Progenitor cell of endocrine pancreas (in vitro differentiated cells): ENCODE measurements at regions not wholly inside any gene's neighbourhood (a gene's known extent, or its start where the extent isn't known, plus 50 kb on each side); places are given as distances from the start of the nearest gene placed in this dataset.
A peak's percentile ranks its signal among the peaks of the same experiment; 100 is the strongest.

ENCODE experiments used
- DNase-seq: peaks from one replicate; pipeline ENCODE4 v3.0.0; 2021; ENCODE audit warnings: low spot score; ENCODE audit not compliant: unreplicated experiment
- H3K27ac Mint-ChIP-seq: 2 replicates; pipeline ENCODE4 v1.8.0; 2021; ENCODE audit warnings: mild to moderate bottlenecking, moderate library complexity, mixed read lengths
- H3K27me3 Mint-ChIP-seq: 2 replicates; pipeline ENCODE4 v1.8.0; 2021; ENCODE audit warnings: mixed read lengths
- H3K36me3 Mint-ChIP-seq: 2 replicates; pipeline ENCODE4 v1.8.0; 2022; ENCODE audit warnings: mixed read lengths; ENCODE audit not compliant: insufficient read depth
- H3K4me1 Mint-ChIP-seq: 2 replicates; pipeline ENCODE4 v1.8.0; 2021; ENCODE audit warnings: low read depth, mixed read lengths
- H3K4me3 Mint-ChIP-seq: 2 replicates; pipeline ENCODE4 v1.8.0; 2021; ENCODE audit warnings: low read depth, mild to moderate bottlenecking, moderate library complexity, mixed read lengths
- H3K9me3 Mint-ChIP-seq: 2 replicates; pipeline ENCODE4 v1.8.0; 2021; ENCODE audit warnings: low read depth, mixed read lengths
- TF ChIP-seq, protein P1 (sequence below): fragments of 200-600 bp; sonication (generic); IDR thresholded peaks from one replicate; pipeline ENCODE4 v1.5.0; 2021; ENCODE audit warnings: antibody characterized with exemption, mild to moderate bottlenecking; ENCODE audit not compliant: unreplicated experiment

DNA sequence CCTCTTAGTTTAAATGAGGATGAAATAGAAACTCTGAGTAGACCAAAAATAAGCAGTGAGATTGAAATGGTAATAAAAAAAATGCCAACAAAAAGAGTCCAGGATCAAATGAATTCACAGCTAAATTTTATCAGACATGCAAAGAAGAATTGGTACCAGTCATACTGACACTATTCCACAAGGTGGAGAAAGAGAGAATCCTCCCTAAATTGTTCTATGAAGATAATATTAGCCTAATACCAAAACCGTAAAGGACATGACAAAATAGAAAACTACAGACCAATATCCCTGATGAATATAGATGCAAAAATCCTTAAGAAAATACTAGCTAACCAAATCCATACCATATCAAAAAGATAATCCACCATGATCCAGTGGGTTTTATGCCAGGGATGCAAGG lies 169.8 kb upstream of the CHORDC1 start:
- DNase-seq: no peak
- TF ChIP-seq, protein P1, sequence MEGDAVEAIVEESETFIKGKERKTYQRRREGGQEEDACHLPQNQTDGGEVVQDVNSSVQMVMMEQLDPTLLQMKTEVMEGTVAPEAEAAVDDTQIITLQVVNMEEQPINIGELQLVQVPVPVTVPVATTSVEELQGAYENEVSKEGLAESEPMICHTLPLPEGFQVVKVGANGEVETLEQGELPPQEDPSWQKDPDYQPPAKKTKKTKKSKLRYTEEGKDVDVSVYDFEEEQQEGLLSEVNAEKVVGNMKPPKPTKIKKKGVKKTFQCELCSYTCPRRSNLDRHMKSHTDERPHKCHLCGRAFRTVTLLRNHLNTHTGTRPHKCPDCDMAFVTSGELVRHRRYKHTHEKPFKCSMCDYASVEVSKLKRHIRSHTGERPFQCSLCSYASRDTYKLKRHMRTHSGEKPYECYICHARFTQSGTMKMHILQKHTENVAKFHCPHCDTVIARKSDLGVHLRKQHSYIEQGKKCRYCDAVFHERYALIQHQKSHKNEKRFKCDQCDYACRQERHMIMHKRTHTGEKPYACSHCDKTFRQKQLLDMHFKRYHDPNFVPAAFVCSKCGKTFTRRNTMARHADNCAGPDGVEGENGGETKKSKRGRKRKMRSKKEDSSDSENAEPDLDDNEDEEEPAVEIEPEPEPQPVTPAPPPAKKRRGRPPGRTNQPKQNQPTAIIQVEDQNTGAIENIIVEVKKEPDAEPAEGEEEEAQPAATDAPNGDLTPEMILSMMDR: no peak
- no peak overlapping the region for H3K4me3 Mint-ChIP-seq
- H3K4me1 Mint-ChIP-seq: no peaks in the 10 kb centered on the region
- H3K27me3 Mint-ChIP-seq: no peaks in the 10 kb centered on the region
- H3K36me3 Mint-ChIP-seq: no peaks in the 10 kb centered on the region
- no peaks in the 10 kb centered on the region for H3K9me3 Mint-ChIP-seq
- H3K27ac Mint-ChIP-seq: no peak overlapping the region

DNA sequence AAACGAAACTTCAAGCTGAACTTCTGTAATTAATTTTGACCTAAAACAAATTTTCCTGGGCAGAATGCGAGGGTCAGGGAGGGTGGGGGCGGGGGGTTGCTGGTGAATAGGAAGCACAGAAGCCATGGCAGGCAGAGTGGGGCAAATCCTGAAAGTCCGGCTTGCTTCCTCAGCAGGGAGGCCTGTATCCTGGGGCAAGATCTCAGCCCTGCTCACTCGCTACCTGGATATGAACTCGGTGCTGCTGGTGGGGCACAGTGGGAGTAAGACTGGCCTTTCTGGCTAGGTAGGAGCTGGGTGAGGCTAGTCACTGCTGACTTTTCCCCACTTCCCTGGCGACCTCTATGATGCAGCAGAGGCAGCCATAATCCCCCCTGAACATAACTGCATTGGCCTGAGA lies 168.9 kb upstream of the CHORDC1 start:
- TF ChIP-seq, protein P1: no peak
- H3K27me3 Mint-ChIP-seq: no peaks in the 10 kb centered on the region
- H3K4me3 Mint-ChIP-seq: no peak overlapping the region
- H3K27ac Mint-ChIP-seq: no peak overlapping the region
- DNase-seq: no peak
- H3K4me1 Mint-ChIP-seq: no peaks in the 10 kb centered on the region
- no peaks in the 10 kb centered on the region for H3K36me3 Mint-ChIP-seq
- H3K9me3 Mint-ChIP-seq: no peaks in the 10 kb centered on the region

DNA sequence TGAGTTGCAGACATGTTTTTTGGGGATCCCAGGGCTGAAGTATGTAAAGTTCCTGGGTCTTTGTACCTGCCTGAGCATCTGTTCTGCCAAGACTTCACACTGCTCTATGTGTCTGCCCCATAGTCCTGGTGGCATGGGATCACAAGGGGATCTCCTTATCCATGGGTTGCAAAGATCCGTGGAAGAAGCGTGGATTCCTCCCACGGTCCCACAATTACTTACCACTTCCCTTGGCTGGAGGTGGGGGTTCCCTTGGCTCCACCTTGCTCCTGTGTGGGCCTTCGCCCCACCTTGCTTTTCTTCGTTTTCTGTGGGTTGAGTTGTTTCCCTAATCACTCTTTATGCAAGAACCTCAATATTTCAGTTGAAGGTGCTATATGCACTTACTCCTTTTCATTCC lies 157.4 kb upstream of the CHORDC1 start:
- no peak for DNase-seq
- Mint-ChIP-seq H3K4me3 (no peak overlapping the region), H3K9me3 (no peaks in the 10 kb centered on the region), H3K27ac (no peak overlapping the region), H3K36me3 (no peaks in the 10 kb centered on the region), H3K4me1 (no peaks in the 10 kb centered on the region), H3K27me3 (no peaks in the 10 kb centered on the region)
- TF ChIP-seq, protein P1: no peak

DNA sequence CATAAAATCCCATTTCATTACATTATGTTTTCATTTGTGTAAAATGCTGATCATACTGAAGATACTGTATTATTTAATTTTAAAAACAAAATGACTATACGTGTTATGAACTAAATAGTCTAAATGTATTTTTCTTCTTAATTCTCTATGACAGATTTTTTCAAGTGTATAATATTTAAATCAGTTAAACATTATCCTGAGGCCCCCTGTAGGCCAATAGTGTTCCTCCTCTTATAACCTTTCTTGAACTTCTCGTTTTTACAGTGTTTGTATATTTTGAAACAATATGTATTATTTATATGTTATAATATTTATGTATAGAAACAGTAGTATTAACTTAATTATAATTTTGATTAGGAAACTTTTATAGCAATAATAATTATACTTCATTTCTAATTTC lies 151.1 kb upstream of the CHORDC1 start:
- Mint-ChIP-seq H3K9me3 (no peaks in the 10 kb centered on the region), H3K27me3 (no peaks in the 10 kb centered on the region)
- TF ChIP-seq, protein P1: peak; percentile 22

DNA sequence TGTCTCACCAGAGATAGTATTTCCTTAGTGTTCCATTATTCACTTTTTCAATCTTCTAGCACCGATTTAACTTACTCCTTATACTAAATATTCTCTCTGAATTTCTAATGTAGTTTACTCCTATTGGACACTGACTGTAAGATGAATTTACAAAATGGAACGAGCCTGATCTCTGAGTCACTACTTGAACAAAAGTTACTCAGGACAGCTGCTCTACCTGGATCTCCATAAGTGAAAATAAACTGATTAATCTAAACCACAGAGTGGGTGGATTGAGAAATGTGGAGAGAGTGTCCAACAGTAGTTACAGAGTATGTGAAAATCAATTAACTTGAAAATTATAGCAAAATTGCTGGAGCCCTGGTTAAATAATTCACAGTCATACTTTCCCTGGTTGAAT lies 141.7 kb upstream of the CHORDC1 start:
- no peak overlapping the region for H3K27ac Mint-ChIP-seq

More for the DNA sequence above, 151.1 kb upstream of the CHORDC1 start:
- Mint-ChIP-seq H3K4me3 (no peak overlapping the region), H3K27ac (no peak overlapping the region), H3K4me1 (no peaks in the 10 kb centered on the region), H3K36me3 (no peaks in the 10 kb centered on the region)
- no peak for DNase-seq

More for the DNA sequence above, 141.7 kb upstream of the CHORDC1 start:
- DNase-seq: no peak
- Mint-ChIP-seq H3K9me3 (peaks cover 3% of the 10 kb centered on the region), H3K4me1 (no peaks in the 10 kb centered on the region), H3K4me3 (no peak overlapping the region), H3K27me3 (no peaks in the 10 kb centered on the region), H3K36me3 (no peaks in the 10 kb centered on the region)
- TF ChIP-seq, protein P1: no peak
